ENCODE measurements at regions not wholly inside any gene's neighbourhood (a gene's known extent, or its start where the extent isn't known, plus 50 kb on each side); places are given as distances from the start of the nearest gene placed in this dataset.

- Histone ChIP-seq H3K4me2 (ENCODE audit: insufficient read depth, low read length) (no peak overlapping the region), H3K27ac (ENCODE audit: low read length) (no peak overlapping the region), H3K27me3 (ENCODE audit: insufficient read depth, low read length, poor library complexity) (no peaks in the 10 kb centered on the region), H3K9ac (ENCODE audit: low read depth, low read length) (no peak overlapping the region), H2AFZ (ENCODE audit: low read depth, low read length) (no peak overlapping the region), H3K9me3 (ENCODE audit: insufficient read depth, low read length, severe bottlenecking) (peaks cover 10% of the 10 kb centered on the region), H3K4me1 (ENCODE audit: insufficient read depth, low read length) (no peaks in the 10 kb centered on the region), H3K4me3 (ENCODE audit: low read depth in 1 of 2, low read length in 2 of 2) (no peak overlapping the region), H3K79me2 (ENCODE audit: insufficient read depth, low read length) (no peaks in the 10 kb centered on the region), H4K20me1 (ENCODE audit: insufficient read depth, low read length) (no peaks in the 10 kb centered on the region), H3K36me3 (ENCODE audit: insufficient read depth, low read length) (no peaks in the 10 kb centered on the region)
- TF ChIP-seq EZH2 (IDR thresholded peaks at IDR 0.05; ENCODE audit: borderline replicate concordance, low read depth, low read length, severe bottlenecking) (no peak), CTCF (IDR thresholded peaks at IDR 0.05; ENCODE audit: borderline replicate concordance, extremely low read depth, low read length, poor library complexity, severe bottlenecking) (no peak)
- DNase-seq = no peak
- ATAC-seq (ENCODE audit: insufficient read depth, low read depth) = no peak
Measured at GRCh38 chr12:76194724-76195123, 110.2 kb upstream of the NAP1L1 start.

DNA sequence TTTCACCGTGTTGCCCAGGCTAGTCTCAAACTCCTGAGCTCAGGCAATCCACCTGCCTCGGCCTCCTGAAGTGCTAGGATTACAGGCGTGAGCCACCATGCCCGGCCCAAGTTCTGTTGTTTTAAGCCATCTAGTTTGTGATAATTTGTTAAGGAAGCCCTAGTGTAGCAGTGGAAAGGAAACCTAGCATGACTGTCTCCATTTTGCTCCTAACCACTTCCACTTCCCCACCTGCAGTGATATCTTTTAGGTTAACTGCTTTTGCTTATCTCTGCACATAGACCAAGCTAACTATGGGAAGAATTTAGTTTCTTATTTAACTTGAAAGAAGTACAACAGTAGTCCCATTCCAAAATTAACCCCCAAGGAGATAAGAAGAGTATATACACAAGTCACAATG lies 109.5 kb upstream of the NAP1L1 start:
- peaks cover 7% of the 10 kb centered on the region for H3K9me3 ChIP-seq (ENCODE audit: insufficient read depth, low read length, severe bottlenecking)
- no peak for TF ChIP-seq EZH2 (IDR thresholded peaks at IDR 0.05; ENCODE audit: borderline replicate concordance, low read depth, low read length, severe bottlenecking)
- no peak for TF ChIP-seq CTCF (IDR thresholded peaks at IDR 0.05; ENCODE audit: borderline replicate concordance, extremely low read depth, low read length, poor library complexity, severe bottlenecking)
- DNase-seq = no peak

GRCh38 chr12:76192416-76192815 lies 107.9 kb upstream of the NAP1L1 start:
- no peak overlapping the region for H3K4me2 ChIP-seq (ENCODE audit: insufficient read depth, low read length)
- no peaks in the 10 kb centered on the region for H3K4me1 ChIP-seq (ENCODE audit: insufficient read depth, low read length)
- H2AFZ ChIP-seq (ENCODE audit: low read depth, low read length) = no peak overlapping the region
- no peaks in the 10 kb centered on the region for H3K27me3 ChIP-seq (ENCODE audit: insufficient read depth, low read length, poor library complexity)
- ATAC-seq (ENCODE audit: insufficient read depth, low read depth) (no peak), DNase-seq (no peak)
- no peak for TF ChIP-seq CTCF (IDR thresholded peaks at IDR 0.05; ENCODE audit: borderline replicate concordance, extremely low read depth, low read length, poor library complexity, severe bottlenecking)
- no peak for TF ChIP-seq EZH2 (IDR thresholded peaks at IDR 0.05; ENCODE audit: borderline replicate concordance, low read depth, low read length, severe bottlenecking)
- no peak overlapping the region for H3K27ac ChIP-seq (ENCODE audit: low read length)
- H3K36me3 ChIP-seq (ENCODE audit: insufficient read depth, low read length) = no peaks in the 10 kb centered on the region
- no peak overlapping the region for H3K9ac ChIP-seq (ENCODE audit: low read depth, low read length)
- no peaks in the 10 kb centered on the region for H3K79me2 ChIP-seq (ENCODE audit: insufficient read depth, low read length)
- no peak overlapping the region for H3K4me3 ChIP-seq (ENCODE audit: low read depth in 1 of 2, low read length in 2 of 2)
- no peaks in the 10 kb centered on the region for H4K20me1 ChIP-seq (ENCODE audit: insufficient read depth, low read length)
- no peaks in the 10 kb centered on the region for H3K9me3 ChIP-seq (ENCODE audit: insufficient read depth, low read length, severe bottlenecking)

More for the DNA sequence above, 109.5 kb upstream of the NAP1L1 start:
- Histone ChIP-seq H4K20me1 (ENCODE audit: insufficient read depth, low read length) (no peaks in the 10 kb centered on the region), H3K27ac (ENCODE audit: low read length) (no peak overlapping the region), H2AFZ (ENCODE audit: low read depth, low read length) (no peak overlapping the region), H3K4me1 (ENCODE audit: insufficient read depth, low read length) (no peaks in the 10 kb centered on the region), H3K4me2 (ENCODE audit: insufficient read depth, low read length) (no peak overlapping the region), H3K4me3 (ENCODE audit: low read depth in 1 of 2, low read length in 2 of 2) (no peak overlapping the region), H3K9ac (ENCODE audit: low read depth, low read length) (no peak overlapping the region), H3K36me3 (ENCODE audit: insufficient read depth, low read length) (no peaks in the 10 kb centered on the region), H3K27me3 (ENCODE audit: insufficient read depth, low read length, poor library complexity) (no peaks in the 10 kb centered on the region), H3K79me2 (ENCODE audit: insufficient read depth, low read length) (no peaks in the 10 kb centered on the region)
- no peak for ATAC-seq (ENCODE audit: insufficient read depth, low read depth)

DNA sequence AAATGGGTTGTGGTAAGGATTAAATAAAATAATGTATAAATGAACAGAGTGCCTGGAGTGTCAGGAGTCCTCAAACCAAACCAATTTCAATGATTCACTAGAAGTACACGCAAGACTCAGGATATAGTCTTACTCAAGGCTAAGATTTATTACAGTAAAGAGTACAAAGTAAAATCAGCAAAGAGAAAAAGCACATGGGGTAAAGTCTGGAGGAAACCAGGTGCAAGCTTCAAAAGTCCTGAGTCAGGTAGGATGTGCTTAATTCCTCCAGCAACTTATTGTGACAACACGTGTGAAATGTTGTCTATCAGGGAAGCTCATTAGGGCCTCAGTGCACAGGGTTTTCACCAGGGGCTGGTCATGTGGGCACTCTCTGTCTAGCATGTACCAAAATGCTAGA lies 105.8 kb upstream of the NAP1L1 start:
- Histone ChIP-seq H2AFZ (ENCODE audit: low read depth, low read length) (no peak overlapping the region), H3K4me2 (ENCODE audit: insufficient read depth, low read length) (no peak overlapping the region), H3K27me3 (ENCODE audit: insufficient read depth, low read length, poor library complexity) (no peaks in the 10 kb centered on the region), H3K79me2 (ENCODE audit: insufficient read depth, low read length) (no peaks in the 10 kb centered on the region), H3K9ac (ENCODE audit: low read depth, low read length) (no peak overlapping the region), H3K27ac (ENCODE audit: low read length) (no peak overlapping the region), H3K36me3 (ENCODE audit: insufficient read depth, low read length) (no peaks in the 10 kb centered on the region), H3K9me3 (ENCODE audit: insufficient read depth, low read length, severe bottlenecking) (no peaks in the 10 kb centered on the region), H4K20me1 (ENCODE audit: insufficient read depth, low read length) (no peaks in the 10 kb centered on the region), H3K4me3 (ENCODE audit: low read depth in 1 of 2, low read length in 2 of 2) (no peak overlapping the region), H3K4me1 (ENCODE audit: insufficient read depth, low read length) (no peaks in the 10 kb centered on the region)
- ATAC-seq (ENCODE audit: insufficient read depth, low read depth) = no peak
- no peak for TF ChIP-seq EZH2 (IDR thresholded peaks at IDR 0.05; ENCODE audit: borderline replicate concordance, low read depth, low read length, severe bottlenecking)
- no peak for TF ChIP-seq CTCF (IDR thresholded peaks at IDR 0.05; ENCODE audit: borderline replicate concordance, extremely low read depth, low read length, poor library complexity, severe bottlenecking)
- no peak for DNase-seq
